Breast epithelium (tissue), 3 donors: ENCODE measurements at regions not wholly inside any gene's neighbourhood (a gene's known extent, or its start where the extent isn't known, plus 50 kb on each side); places are given as distances from the start of the nearest gene placed in this dataset.

Experiments used
- CTCF ChIP-seq, 3 donors: fragments of 450-650 bp; IDR thresholded peaks; one replicate each; pipeline ENCODE4 v1.5.1; 2016 to 2017; ENCODE audit warnings: antibody characterized with exemption in 3 of 3, mild to moderate bottlenecking in 3 of 3, moderate library complexity in 3 of 3
- POLR2A ChIP-seq: fragments of 450-650 bp; IDR thresholded peaks from one replicate; pipeline ENCODE4 v1.6.1; 2016; ENCODE audit warnings: antibody characterized with exemption, mild to moderate bottlenecking, moderate library complexity
- POLR2AphosphoS5 ChIP-seq, 3 donors: sonication (generic); formaldehyde crosslinking; IDR thresholded peaks; one replicate each; pipeline ENCODE4 v1.6.1; 2017; ENCODE audit warnings: antibody characterized with exemption in 3 of 3

- no peak for TF ChIP-seq CTCF (IDR thresholded peaks at IDR 0.05)
- no peak for TF ChIP-seq POLR2AphosphoS5 (IDR thresholded peaks at IDR 0.05)
- no peak for TF ChIP-seq POLR2A
Observed at GRCh38 chr11:38835966-38836365, 2237.9 kb upstream of the RAG2 start.
